Activated CD8-positive, alpha-beta T cell treated with anti-CD3 and anti-CD28 coated beads, Interleukin-2, amount 10 ng/mL, durations not matched to agents 7 days and 5 days (primary cell): ENCODE measurements at regions not wholly inside any gene's neighbourhood (a gene's known extent, or its start where the extent isn't known, plus 50 kb on each side); places are given as distances from the start of the nearest gene placed in this dataset.
"Not testable (repeated sequence)": the region's sequence is repeated elsewhere in the genome, so short reads cannot be mapped to it uniquely, and the experiment has no call there.

Source experiments
- ATAC-seq: fragments of 150-1000 bp; cut with Tn5 transposase; one replicate; pipeline ENCODE4 v1.10.0; 2021; ENCODE audit warnings: moderate library complexity
- CTCF ChIA-PET: fragments of 350-600 bp; sonication (Branson Sonifier 250); formaldehyde crosslinking; loops from one replicate; lab custom pipeline; 2021; ENCODE audit warnings: antibody characterized with exemption; lab: Charles Lee
- POLR2A ChIA-PET: fragments of 350-600 bp; sonication (Branson Sonifier 250); formaldehyde crosslinking; loops from one replicate; lab custom pipeline; 2021; ENCODE audit warnings: antibody characterized with exemption; lab: Charles Lee
- DNase-seq: peaks from one replicate; pipeline ENCODE4 v3.0.0-alpha.2; 2020
- H3K27ac Mint-ChIP-seq: one replicate; pipeline ENCODE4 v1.8.0; 2021; ENCODE audit warnings: mild to moderate bottlenecking, mixed read lengths
- H3K27me3 Mint-ChIP-seq: one replicate; pipeline ENCODE4 v1.8.0; 2021; ENCODE audit warnings: low read depth, mixed read lengths
- H3K36me3 Mint-ChIP-seq: one replicate; pipeline ENCODE4 v1.8.0; 2021; ENCODE audit warnings: low read depth, mixed read lengths
- H3K4me1 Mint-ChIP-seq: one replicate; pipeline ENCODE4 v1.8.0; 2021; ENCODE audit warnings: low read depth, mixed read lengths
- H3K4me3 Mint-ChIP-seq: one replicate; pipeline ENCODE4 v1.8.0; 2021; ENCODE audit warnings: mild to moderate bottlenecking, mixed read lengths
- H3K9me3 Mint-ChIP-seq: one replicate; pipeline ENCODE4 v1.8.0; 2022; ENCODE audit warnings: mixed read lengths; ENCODE audit not compliant: insufficient read depth

DNA sequence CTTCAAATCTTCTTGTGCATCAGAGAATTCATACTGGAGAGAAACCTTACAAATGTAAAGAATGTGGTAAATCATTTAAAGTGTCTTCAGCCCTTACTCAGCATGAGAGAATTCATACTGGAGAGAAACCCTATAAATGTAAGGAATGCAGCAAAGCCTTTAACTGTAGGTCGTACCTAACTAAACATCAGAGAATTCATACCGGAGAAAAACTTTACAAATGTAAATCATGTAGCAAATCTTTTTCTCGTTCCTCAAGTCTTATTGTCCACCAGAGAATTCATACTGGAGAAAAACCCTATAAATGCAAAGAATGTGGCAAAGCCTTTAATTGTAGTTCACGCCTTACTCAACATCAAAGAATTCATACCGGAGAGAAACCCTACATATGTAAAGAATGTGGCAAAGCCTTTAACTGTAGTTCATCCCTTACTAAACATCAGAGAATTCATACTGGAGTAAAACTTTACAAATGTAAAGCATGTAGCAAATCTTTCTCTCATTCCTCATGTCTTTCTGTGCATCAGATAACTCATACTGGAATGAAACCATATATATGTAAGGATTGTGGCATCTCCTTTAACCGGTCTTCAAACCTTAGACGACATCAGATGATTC is 118.5 kb upstream of the ZNF267 start:
- CTCF ChIA-PET = no interaction called here
- no peaks in the 10 kb centered on the region for H3K27me3 Mint-ChIP-seq
- H3K36me3 Mint-ChIP-seq = peaks cover 84% of the 10 kb centered on the region
- peaks cover 78% of the 10 kb centered on the region for H3K9me3 Mint-ChIP-seq
- no peak for ATAC-seq
- no peaks in the 10 kb centered on the region for H3K4me1 Mint-ChIP-seq
- no peak for DNase-seq
- no peak overlapping the region for H3K27ac Mint-ChIP-seq
- H3K4me3 Mint-ChIP-seq = no peak overlapping the region
- POLR2A ChIA-PET = no interaction called here

DNA sequence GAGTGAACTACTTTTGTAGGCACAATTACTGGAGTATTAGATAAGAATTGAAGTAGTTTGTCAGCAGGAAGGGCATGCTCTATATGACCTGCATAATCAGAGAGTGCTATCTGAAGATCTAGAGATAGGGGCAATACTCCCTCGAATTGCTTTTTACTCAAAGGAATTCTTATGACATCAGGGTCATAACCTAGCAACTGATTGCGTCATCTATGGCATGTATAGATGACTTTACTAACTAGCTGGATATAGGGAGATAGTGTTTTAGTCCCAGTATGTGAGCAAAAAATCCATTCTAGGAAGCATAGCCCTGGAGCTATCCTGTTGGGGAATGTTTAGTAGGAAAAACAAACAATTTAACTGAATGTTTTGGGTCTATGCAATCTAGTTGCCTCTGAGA is 109.5 kb upstream of the ZNF267 start:
- no peaks in the 10 kb centered on the region for H3K27me3 Mint-ChIP-seq
- ChIA-PET CTCF (no interaction called here), POLR2A (no interaction called here)
- ATAC-seq = no peak
- peaks cover 52% of the 10 kb centered on the region for H3K9me3 Mint-ChIP-seq
- H3K36me3 Mint-ChIP-seq = peaks cover 24% of the 10 kb centered on the region
- H3K4me1 Mint-ChIP-seq = no peaks in the 10 kb centered on the region
- no peak for DNase-seq
- H3K27ac Mint-ChIP-seq = no peak overlapping the region
- no peak overlapping the region for H3K4me3 Mint-ChIP-seq

DNA sequence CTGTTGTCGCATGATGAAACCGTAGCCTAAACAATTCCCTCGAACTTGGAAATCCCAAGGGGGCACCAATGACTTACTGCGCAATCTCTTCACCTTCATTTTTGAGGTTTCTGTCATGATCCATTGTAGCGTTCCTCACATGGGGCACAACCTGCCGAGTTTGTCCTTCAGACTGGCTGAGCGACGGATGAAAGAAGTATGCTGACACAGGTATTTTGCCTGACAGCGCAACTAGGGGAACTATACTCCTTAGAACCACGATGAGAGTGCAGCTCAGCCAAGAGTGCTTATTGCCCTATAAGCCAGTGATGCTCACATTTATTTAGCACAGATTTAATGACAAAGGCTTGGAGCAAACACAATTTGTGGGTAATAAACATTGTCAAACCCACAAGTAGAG is 106.3 kb upstream of the ZNF267 start:
- Mint-ChIP-seq H3K4me1 (no peaks in the 10 kb centered on the region), H3K27me3 (no peaks in the 10 kb centered on the region), H3K27ac (no peak overlapping the region), H3K9me3 (peaks cover 50% of the 10 kb centered on the region), H3K4me3 (no peak overlapping the region), H3K36me3 (peaks cover 15% of the 10 kb centered on the region)
- ChIA-PET POLR2A (no interaction called here), CTCF (no interaction called here)
- ATAC-seq (no peak), DNase-seq (no peak)

DNA sequence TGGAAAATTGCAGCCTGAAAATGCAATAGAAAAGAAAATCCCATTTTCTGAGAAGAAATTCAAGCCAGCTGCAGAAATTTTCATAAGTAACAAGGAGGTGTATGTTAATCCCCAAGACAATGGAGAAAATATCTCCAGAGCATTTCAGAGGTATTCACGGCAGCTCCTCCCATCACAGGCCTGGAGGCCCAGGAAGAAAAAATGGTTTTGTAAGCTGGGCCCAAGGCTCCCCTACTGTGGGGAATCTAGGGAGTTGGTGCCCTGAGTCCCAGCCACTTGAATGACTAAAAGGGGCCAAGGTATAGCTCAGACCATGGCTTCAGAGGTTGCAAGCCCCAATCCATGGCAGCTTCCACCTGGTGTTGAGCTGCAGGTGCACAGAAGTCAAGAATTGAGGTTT is 93.3 kb upstream of the ZNF267 start:
- Mint-ChIP-seq H3K36me3 (no peaks in the 10 kb centered on the region), H3K27ac (no peak overlapping the region), H3K4me1 (no peaks in the 10 kb centered on the region), H3K4me3 (no peak overlapping the region), H3K27me3 (no peaks in the 10 kb centered on the region), H3K9me3 (peaks cover 55% of the 10 kb centered on the region)
- ATAC-seq (no peak), DNase-seq (no peak)
- ChIA-PET POLR2A (no interaction called here), CTCF (no interaction called here)

DNA sequence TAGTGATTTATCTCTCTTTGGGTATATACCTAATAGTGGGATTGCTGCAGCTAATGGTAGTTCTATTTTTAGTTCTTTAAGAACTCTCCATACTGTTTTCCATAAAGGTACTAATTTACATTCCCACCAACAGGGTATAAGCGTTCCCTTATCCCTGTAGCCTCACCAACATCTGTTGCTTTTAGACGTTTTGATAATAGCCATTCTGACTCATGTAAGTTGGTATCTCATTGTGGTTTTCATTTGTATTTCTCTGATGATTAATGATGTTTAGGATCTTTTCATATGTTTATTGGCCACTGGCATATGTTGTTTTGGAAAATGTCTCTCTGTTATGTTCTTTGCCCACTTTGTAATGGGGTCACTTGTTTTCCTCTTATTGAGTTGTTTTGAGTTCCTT is 88.5 kb upstream of the ZNF267 start:
- Mint-ChIP-seq H3K4me1 (no peaks in the 10 kb centered on the region), H3K4me3 (no peak overlapping the region), H3K36me3 (no peaks in the 10 kb centered on the region), H3K9me3 (peaks cover 44% of the 10 kb centered on the region), H3K27me3 (no peaks in the 10 kb centered on the region), H3K27ac (no peak overlapping the region)
- POLR2A ChIA-PET = no interaction called here
- no peak for ATAC-seq
- CTCF ChIA-PET = no interaction called here
- no peak for DNase-seq

DNA sequence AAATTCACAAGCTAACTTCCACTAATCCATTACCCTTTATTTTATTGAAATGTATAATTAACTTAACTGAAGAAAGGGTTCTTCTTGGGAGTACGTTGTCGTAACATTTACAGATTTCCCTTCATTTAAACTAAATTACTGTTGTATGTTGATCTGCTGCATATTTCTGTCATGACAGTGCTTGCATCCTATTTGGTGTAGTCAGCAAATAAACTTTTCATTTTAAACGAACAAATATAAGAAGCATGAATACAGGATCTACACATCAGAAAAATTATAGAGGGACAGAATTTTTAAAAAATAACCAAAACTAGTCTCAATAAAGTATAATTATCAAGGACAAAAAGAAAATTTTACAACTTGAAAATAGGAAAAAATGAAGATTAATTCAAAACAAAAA is 66.5 kb upstream of the ZNF267 start:
- H3K27ac Mint-ChIP-seq = no peak overlapping the region
- DNase-seq (no peak), ATAC-seq (no peak)
- no peaks in the 10 kb centered on the region for H3K4me1 Mint-ChIP-seq
- CTCF ChIA-PET = no interaction called here
- no peaks in the 10 kb centered on the region for H3K36me3 Mint-ChIP-seq
- H3K27me3 Mint-ChIP-seq = no peaks in the 10 kb centered on the region
- H3K9me3 Mint-ChIP-seq = no peaks in the 10 kb centered on the region
- POLR2A ChIA-PET = no interaction called here
- no peak overlapping the region for H3K4me3 Mint-ChIP-seq

DNA sequence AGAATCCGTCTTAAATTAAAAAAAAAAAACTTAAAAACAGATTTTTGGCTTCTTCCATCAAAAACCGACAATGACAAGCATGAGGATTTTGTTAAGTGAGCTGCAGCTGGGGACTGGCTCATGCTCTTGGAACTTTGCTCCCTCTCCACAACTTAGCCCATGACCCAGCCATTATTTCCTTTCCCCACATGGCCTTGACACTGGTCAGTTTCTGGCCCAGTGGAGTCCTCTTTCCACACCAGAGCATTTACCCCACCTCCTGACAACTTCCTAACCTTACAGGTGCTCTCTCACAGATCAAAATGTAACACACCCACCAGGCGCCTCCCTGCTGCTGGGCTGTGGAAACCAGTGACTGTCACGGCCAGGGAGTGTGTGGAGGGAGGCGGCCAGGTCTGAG is 62.7 kb upstream of the ZNF267 start:
- Mint-ChIP-seq H3K4me3 (no peak overlapping the region), H3K36me3 (no peaks in the 10 kb centered on the region), H3K4me1 (no peaks in the 10 kb centered on the region), H3K9me3 (peaks cover 4% of the 10 kb centered on the region), H3K27me3 (no peaks in the 10 kb centered on the region), H3K27ac (no peak overlapping the region)
- ChIA-PET CTCF (no interaction called here), POLR2A (no interaction called here)
- no peak for DNase-seq
- ATAC-seq = no peak

DNA sequence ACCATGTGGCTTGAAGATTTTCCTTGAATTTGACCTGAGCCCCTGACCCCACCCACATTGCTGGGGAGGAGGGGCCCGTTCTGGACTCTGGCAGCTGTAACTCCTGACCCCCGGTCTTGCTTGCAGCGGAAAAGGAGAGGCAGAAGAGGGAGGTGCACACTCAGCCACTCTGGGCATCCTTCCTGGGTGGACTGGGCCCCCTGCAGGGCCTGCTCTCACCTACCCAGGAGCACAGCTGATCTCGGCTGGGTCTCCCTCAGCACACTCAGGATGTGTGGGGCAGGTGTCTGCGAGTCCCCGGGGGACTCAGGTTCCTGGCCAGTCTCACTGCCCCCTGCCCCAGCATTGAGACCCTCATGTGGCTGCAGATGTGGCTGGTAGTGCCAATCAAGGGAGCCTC is 57.5 kb upstream of the ZNF267 start:
- H3K4me3 Mint-ChIP-seq, POLR2A ChIA-PET, CTCF ChIA-PET, ATAC-seq, DNase-seq, H3K27me3 Mint-ChIP-seq, H3K36me3 Mint-ChIP-seq, H3K4me1 Mint-ChIP-seq, H3K27ac Mint-ChIP-seq: not testable (repeated sequence)
- H3K9me3 Mint-ChIP-seq = peaks cover 10% of the 10 kb centered on the region

DNA sequence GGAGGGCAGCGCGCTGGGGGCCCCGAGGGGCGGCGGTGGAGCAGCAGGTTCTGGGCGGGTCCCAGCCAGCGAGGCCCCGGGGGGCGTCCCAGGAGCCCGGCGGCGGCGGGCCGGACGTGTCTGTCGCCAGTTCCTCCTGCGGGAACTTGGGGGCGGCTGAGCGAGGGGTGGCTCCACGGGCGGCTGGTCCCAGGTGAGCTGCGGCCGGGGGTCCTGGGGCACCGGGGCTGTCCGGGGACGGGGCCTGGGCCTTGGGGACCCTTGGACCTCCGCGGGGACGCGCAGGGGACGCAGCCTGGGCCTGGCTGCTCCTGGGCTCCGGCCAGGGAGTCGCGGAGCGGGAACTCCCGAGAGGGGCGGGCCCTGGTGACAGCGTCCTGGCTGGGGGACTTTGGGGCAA is 54.2 kb upstream of the ZNF267 start:
- ATAC-seq (no peak), DNase-seq (no peak)
- no peaks in the 10 kb centered on the region for H3K4me1 Mint-ChIP-seq
- ChIA-PET POLR2A (no interaction called here), CTCF (no interaction called here)
- peaks cover 10% of the 10 kb centered on the region for H3K9me3 Mint-ChIP-seq
- no peak overlapping the region for H3K4me3 Mint-ChIP-seq
- no peak overlapping the region for H3K27ac Mint-ChIP-seq
- no peaks in the 10 kb centered on the region for H3K36me3 Mint-ChIP-seq
- H3K27me3 Mint-ChIP-seq = no peaks in the 10 kb centered on the region

DNA sequence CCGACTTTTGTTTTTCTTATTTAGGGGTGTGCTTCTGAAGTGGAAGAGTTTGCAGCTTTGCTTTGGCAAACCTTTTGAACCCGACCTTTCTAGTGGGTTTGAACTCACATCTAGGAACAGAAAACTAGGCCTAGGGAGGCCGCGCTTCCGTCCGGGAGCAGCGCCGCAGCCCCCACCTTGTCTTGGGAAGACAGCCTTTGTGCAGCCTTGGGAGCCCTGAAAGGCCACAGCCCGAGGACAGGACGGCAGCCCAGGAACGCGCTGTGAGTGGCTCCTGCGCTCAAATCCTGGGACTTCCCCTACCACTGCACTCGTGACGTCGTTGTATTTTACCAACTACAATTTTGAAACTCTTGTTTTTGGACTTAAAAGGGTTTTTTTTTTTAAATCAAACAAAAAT is 53.7 kb upstream of the ZNF267 start:
- Mint-ChIP-seq H3K27me3 (no peaks in the 10 kb centered on the region), H3K36me3 (no peaks in the 10 kb centered on the region), H3K27ac (no peak overlapping the region), H3K9me3 (peaks cover 7% of the 10 kb centered on the region), H3K4me1 (no peaks in the 10 kb centered on the region), H3K4me3 (no peak overlapping the region)
- POLR2A ChIA-PET = no interaction called here
- CTCF ChIA-PET = no interaction called here
- no peak for ATAC-seq
- DNase-seq = no peak
